ENCODE measurements at regions not wholly inside any gene's neighbourhood (a gene's known extent, or its start where the extent isn't known, plus 50 kb on each side); places are given as distances from the start of the nearest gene placed in this dataset.

DNA sequence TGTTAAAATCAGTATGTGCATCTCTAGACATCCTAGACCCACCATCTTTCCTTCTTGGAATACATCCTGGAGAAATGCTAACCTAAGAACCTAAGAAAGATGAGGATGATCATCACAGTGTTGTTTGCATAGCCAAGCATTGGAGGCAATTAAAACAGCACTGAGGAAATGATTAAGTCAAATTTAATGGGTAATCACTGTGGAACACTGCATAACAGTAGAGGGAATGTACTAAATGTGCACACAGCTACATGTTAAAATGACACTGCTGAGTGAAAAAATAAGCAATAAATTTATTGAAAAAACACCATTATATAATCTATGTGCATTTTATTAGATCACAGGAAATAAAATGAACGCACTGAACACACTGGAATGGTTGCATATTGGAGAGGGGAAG is 987.1 kb upstream of the SEL1L start:
- ATAC-seq (no peak), DNase-seq (no peak)
- intact Hi-C loops (cut with DNase I): no loop called here
- Histone ChIP-seq H3K4me1 (no peaks in the 10 kb centered on the region), H3K36me3 (no peaks in the 10 kb centered on the region), H3K4me3 (no peak overlapping the region), H3K9me3 (no peaks in the 10 kb centered on the region), H3K27me3 (no peaks in the 10 kb centered on the region), H3K27ac (no peak overlapping the region)
- TF ChIP-seq, protein P1, sequence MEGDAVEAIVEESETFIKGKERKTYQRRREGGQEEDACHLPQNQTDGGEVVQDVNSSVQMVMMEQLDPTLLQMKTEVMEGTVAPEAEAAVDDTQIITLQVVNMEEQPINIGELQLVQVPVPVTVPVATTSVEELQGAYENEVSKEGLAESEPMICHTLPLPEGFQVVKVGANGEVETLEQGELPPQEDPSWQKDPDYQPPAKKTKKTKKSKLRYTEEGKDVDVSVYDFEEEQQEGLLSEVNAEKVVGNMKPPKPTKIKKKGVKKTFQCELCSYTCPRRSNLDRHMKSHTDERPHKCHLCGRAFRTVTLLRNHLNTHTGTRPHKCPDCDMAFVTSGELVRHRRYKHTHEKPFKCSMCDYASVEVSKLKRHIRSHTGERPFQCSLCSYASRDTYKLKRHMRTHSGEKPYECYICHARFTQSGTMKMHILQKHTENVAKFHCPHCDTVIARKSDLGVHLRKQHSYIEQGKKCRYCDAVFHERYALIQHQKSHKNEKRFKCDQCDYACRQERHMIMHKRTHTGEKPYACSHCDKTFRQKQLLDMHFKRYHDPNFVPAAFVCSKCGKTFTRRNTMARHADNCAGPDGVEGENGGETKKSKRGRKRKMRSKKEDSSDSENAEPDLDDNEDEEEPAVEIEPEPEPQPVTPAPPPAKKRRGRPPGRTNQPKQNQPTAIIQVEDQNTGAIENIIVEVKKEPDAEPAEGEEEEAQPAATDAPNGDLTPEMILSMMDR (IDR thresholded peaks at IDR 0.05): no peak

DNA sequence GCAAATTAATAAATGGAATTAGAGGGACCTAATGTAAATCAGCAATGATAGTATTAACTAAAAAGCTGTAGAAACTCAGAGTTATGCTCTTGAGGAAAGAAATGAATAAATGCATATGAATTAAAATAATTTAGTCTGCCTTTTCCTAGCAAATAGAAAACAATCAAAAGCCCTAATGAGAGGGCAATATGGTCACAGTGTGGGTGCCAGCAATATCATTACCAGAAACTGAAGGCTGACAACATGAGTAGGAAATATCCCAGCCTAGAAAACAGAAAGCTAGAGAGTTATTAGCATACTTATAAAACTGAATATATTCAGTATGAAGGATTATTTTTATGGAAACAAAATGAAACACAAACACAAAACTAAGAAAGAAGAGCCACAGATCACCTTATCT is 987.5 kb upstream of the SEL1L start:
- TF ChIP-seq, protein P1 (IDR thresholded peaks at IDR 0.05): no peak
- DNase-seq: no peak
- no peaks in the 10 kb centered on the region for H3K9me3 ChIP-seq
- H3K27me3 ChIP-seq: no peaks in the 10 kb centered on the region
- H3K4me1 ChIP-seq: no peaks in the 10 kb centered on the region
- intact Hi-C loops (cut with DNase I): no loop called here
- no peaks in the 10 kb centered on the region for H3K36me3 ChIP-seq
- no peak for ATAC-seq
- H3K27ac ChIP-seq: no peak overlapping the region
- no peak overlapping the region for H3K4me3 ChIP-seq

DNA sequence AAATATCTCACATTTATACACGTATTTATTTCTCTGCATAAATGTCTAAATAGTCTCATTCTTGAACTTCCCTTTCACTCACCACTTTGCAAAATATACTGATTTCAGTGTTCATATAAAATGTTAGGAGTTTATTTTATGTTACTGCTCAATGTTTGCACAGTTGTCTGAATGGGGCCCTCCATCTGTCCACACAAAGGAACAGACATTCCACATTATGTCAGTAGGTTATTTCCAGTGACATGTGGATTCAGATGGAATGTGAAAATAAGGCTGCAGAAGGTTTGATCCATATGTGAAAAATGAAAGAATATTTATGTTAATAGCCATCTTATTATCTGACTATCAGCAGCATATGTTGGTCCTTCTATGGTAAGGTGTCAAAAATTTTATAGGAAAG is 994.4 kb upstream of the SEL1L start:
- Histone ChIP-seq H3K27me3 (no peaks in the 10 kb centered on the region), H3K4me1 (no peaks in the 10 kb centered on the region), H3K9me3 (no peaks in the 10 kb centered on the region), H3K4me3 (no peak overlapping the region), H3K27ac (no peak overlapping the region), H3K36me3 (no peaks in the 10 kb centered on the region)
- no peak for ATAC-seq
- DNase-seq: no peak
- TF ChIP-seq, protein P1 (IDR thresholded peaks at IDR 0.05): no peak
- intact Hi-C loops (cut with DNase I): no loop called here

DNA sequence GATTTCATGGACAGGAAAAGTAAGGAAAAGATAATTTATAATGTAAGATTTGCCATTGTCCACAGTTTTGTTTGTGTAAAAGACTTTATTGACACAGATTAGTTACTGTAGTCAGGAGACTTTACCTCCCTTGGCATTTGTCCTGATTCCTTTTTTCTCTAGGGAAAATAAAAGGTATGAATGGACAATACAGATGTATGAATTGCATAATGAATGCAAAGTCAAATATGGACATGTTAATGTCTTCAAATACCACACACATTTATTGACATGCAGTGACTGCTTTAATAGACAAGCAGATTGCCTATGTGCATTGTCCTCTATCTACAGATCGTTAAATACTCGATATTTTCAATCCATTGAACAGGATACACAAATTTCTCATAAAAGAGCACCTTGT is 999.7 kb upstream of the SEL1L start:
- Histone ChIP-seq H3K27me3 (no peaks in the 10 kb centered on the region), H3K36me3 (no peaks in the 10 kb centered on the region), H3K27ac (no peak overlapping the region), H3K4me3 (no peak overlapping the region), H3K4me1 (no peaks in the 10 kb centered on the region), H3K9me3 (no peaks in the 10 kb centered on the region)
- intact Hi-C loops (cut with DNase I): no loop called here
- no peak for ATAC-seq
- no peak for DNase-seq
- TF ChIP-seq, protein P1 (IDR thresholded peaks at IDR 0.05): no peak

DNA sequence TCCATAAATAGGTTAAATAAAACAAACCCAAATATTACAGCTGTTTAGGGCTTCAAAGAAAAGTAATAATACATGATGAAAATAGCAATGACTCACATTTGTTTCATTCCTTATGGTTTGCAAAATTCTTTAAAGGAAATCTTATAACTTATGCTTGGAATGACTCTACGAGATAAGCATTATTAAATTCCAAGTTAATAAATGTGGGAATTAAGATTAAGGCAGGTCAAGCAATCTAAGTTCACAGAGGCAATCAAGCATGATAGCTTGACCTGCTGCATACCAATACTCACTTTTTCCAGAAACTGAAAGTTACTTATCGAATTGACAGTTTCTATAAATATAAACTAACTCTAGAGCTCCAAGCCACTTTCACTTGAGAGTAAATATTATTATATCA is 1002.9 kb upstream of the SEL1L start:
- intact Hi-C loops (cut with DNase I): no loop called here
- no peaks in the 10 kb centered on the region for H3K36me3 ChIP-seq
- ATAC-seq: no peak
- no peak overlapping the region for H3K4me3 ChIP-seq
- no peaks in the 10 kb centered on the region for H3K9me3 ChIP-seq
- H3K27me3 ChIP-seq: no peaks in the 10 kb centered on the region
- TF ChIP-seq, protein P1 (IDR thresholded peaks at IDR 0.05): no peak
- DNase-seq: no peak
- H3K4me1 ChIP-seq: no peaks in the 10 kb centered on the region
- H3K27ac ChIP-seq: no peak overlapping the region

DNA sequence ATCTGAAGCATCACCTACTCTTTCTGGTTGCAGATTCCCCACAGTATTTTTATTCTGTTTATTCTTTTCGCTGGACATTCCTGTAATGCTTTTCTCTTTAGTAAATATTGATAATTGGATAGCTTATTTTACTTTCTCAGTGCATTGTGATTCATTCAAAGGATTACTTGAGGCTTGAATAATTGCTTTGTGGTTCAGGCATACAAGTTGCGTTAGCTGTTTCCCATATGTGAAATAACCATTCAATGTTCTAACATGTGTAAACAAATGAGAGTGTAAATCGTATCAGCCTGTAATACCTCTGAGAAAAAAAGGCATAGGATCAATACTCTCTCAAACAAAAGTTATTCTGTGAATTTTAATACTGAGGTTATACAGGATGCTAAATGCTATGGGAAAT is 1004.2 kb upstream of the SEL1L start:
- H3K9me3 ChIP-seq: no peaks in the 10 kb centered on the region
- no peak overlapping the region for H3K27ac ChIP-seq
- intact Hi-C loops (cut with DNase I): no loop called here
- no peaks in the 10 kb centered on the region for H3K27me3 ChIP-seq
- DNase-seq: no peak
- no peak for ATAC-seq
- H3K4me1 ChIP-seq: no peaks in the 10 kb centered on the region
- TF ChIP-seq, protein P1 (IDR thresholded peaks at IDR 0.05): no peak
- no peaks in the 10 kb centered on the region for H3K36me3 ChIP-seq
- H3K4me3 ChIP-seq: no peak overlapping the region
